Uterus (tissue), 3 donors: ENCODE measurements at regions not wholly inside any gene's neighbourhood (a gene's known extent, or its start where the extent isn't known, plus 50 kb on each side); places are given as distances from the start of the nearest gene placed in this dataset.

Experiments
- DNase-seq, 2 donors: peaks; one replicate each; pipeline ENCODE4 v3.0.0-alpha.2; 2019 to 2020
- H3K27ac ChIP-seq, 2 donors: fragments of 200-600 bp; sonication (generic); 1 replicate in 1 of 2; 2 replicates in 1 of 2; pipeline ENCODE4 v1.5.1; 2016 to 2018
- H3K27me3 ChIP-seq, 2 donors: fragments of 200-600 bp; sonication (generic); one replicate each; pipeline ENCODE4 v1.5.1; 2018 to 2019; ENCODE audit warnings: control low read depth in 1 of 2
- H3K36me3 ChIP-seq, 2 donors: fragments of 200-600 bp; sonication (generic); one replicate each; pipeline ENCODE4 v1.5.1; 2019; ENCODE audit warnings: control low read depth in 1 of 2
- H3K4me1 ChIP-seq, 2 donors: fragments of 200-600 bp; sonication (generic); one replicate each; pipeline ENCODE4 v1.5.1; 2018 to 2019; ENCODE audit warnings: control low read depth in 1 of 2
- H3K4me3 ChIP-seq, 2 donors: fragments of 200-600 bp; sonication (generic); 1 replicate in 1 of 2; 2 replicates in 1 of 2; pipeline ENCODE4 v1.5.1; 2018 to 2019; ENCODE audit warnings: mild to moderate bottlenecking in 1 of 2
- H3K9me3 ChIP-seq, 2 donors: fragments of 200-600 bp; sonication (generic); one replicate each; pipeline ENCODE4 v1.5.1; 2019; ENCODE audit warnings: control low read depth in 1 of 2
- CTCF ChIP-seq, 4 experiments: fragments of 200-600 bp in 2 of 4; fragments of 450-650 bp in 2 of 4; sonication (generic) in 2 of 4; IDR thresholded peaks; one replicate each; pipeline ENCODE4 v1.5.1; 2016 to 2019; ENCODE audit warnings: antibody characterized with exemption in 4 of 4, mild to moderate bottlenecking in 2 of 4, moderate library complexity in 1 of 4
- POLR2A ChIP-seq, 2 donors: fragments of 450-650 bp; IDR thresholded peaks; one replicate each; pipeline ENCODE4 v1.6.1; 2016; ENCODE audit warnings: antibody characterized with exemption in 2 of 2, mild to moderate bottlenecking in 1 of 2, moderate library complexity in 1 of 2
- intact Hi-C: fragments of 100-400 bp; cut with DNase I; formaldehyde crosslinking; loops from one replicate; pipeline ENCODE4 v1.15.1; 2023; ENCODE audit warnings: low total_unique reads
- donor health status: DM: yes; HTN: yes; CAD: no.

GRCh38 chr10:64206409-64206808, 685.2 kb downstream of the REEP3 start:
- intact Hi-C loops: no loop called here
- Histone ChIP-seq H3K27ac (no peak overlapping the region), H3K27me3 (no peaks in the 10 kb centered on the region), H3K36me3 (no peaks in the 10 kb centered on the region), H3K4me3 (no peak overlapping the region), H3K4me1 (no peaks in the 10 kb centered on the region), H3K9me3 (no peaks in the 10 kb centered on the region)
- DNase-seq: no peak
- TF ChIP-seq CTCF (IDR thresholded peaks at IDR 0.05) (no peak), POLR2A (IDR thresholded peaks at IDR 0.05) (no peak)

- Histone ChIP-seq H3K4me3 (no peak overlapping the region), H3K9me3 (no peaks in the 10 kb centered on the region), H3K36me3 (no peaks in the 10 kb centered on the region), H3K27ac (no peak overlapping the region), H3K4me1 (no peaks in the 10 kb centered on the region), H3K27me3 (no peaks in the 10 kb centered on the region)
- intact Hi-C loops: no loop called here
- DNase-seq: no peak
- TF ChIP-seq CTCF (IDR thresholded peaks at IDR 0.05) (no peak), POLR2A (IDR thresholded peaks at IDR 0.05) (no peak)
These were observed 688.4 kb downstream of the REEP3 start for GRCh38 chr10:64209561-64209960.

- H3K4me1 ChIP-seq: no peaks in the 10 kb centered on the region
- DNase-seq: no peak
- H3K27me3 ChIP-seq: no peaks in the 10 kb centered on the region
- no peaks in the 10 kb centered on the region for H3K9me3 ChIP-seq
- no peak overlapping the region for H3K4me3 ChIP-seq
- H3K27ac ChIP-seq: no peak overlapping the region
- no peak for TF ChIP-seq CTCF (IDR thresholded peaks at IDR 0.05)
- intact Hi-C loops: no loop called here
- no peaks in the 10 kb centered on the region for H3K36me3 ChIP-seq
These were observed 689.0 kb downstream of the REEP3 start for GRCh38 chr10:64210211-64210610.

- Histone ChIP-seq H3K4me3 (no peak overlapping the region), H3K27me3 (no peaks in the 10 kb centered on the region), H3K9me3 (no peaks in the 10 kb centered on the region), H3K27ac (no peak overlapping the region), H3K36me3 (no peaks in the 10 kb centered on the region), H3K4me1 (no peaks in the 10 kb centered on the region)
- TF ChIP-seq POLR2A (IDR thresholded peaks at IDR 0.05) (no peak), CTCF (IDR thresholded peaks at IDR 0.05) (no peak)
- intact Hi-C loops: no loop called here
- no peak for DNase-seq
These were observed 690.3 kb downstream of the REEP3 start for GRCh38 chr10:64211466-64211865.

- H3K36me3 ChIP-seq: no peaks in the 10 kb centered on the region
- no peak overlapping the region for H3K27ac ChIP-seq
- TF ChIP-seq POLR2A (IDR thresholded peaks at IDR 0.05): no peak
- TF ChIP-seq CTCF (IDR thresholded peaks at IDR 0.05): no peak
- no peaks in the 10 kb centered on the region for H3K4me1 ChIP-seq
- no peak overlapping the region for H3K4me3 ChIP-seq
- no peaks in the 10 kb centered on the region for H3K9me3 ChIP-seq
- DNase-seq: no peak
- H3K27me3 ChIP-seq: no peaks in the 10 kb centered on the region
- intact Hi-C loops: no loop called here
These were observed 693.9 kb downstream of the REEP3 start for GRCh38 chr10:64215088-64215487.
